GM21717 (cell line): ENCODE measurements at regions not wholly inside any gene's neighbourhood (a gene's known extent, or its start where the extent isn't known, plus 50 kb on each side); places are given as distances from the start of the nearest gene placed in this dataset.

Source experiments
- ATAC-seq: cut with Tn5 transposase; IDR thresholded peaks from one replicate; pipeline ENCODE4 v1.9.1; 2021; ENCODE audit warnings: mild to moderate bottlenecking, moderate library complexity; ENCODE audit not compliant: unreplicated experiment

GRCh38 chr10:65291286-65291685 lies 1634.5 kb upstream of the LRRTM3 start:
- ATAC-seq = no peak

GRCh38 chr10:65292551-65292950 lies 1633.3 kb upstream of the LRRTM3 start:
- ATAC-seq = no peak

- ATAC-seq = no peak
Observed at GRCh38 chr10:65294329-65294728, 1631.5 kb upstream of the LRRTM3 start.

GRCh38 chr10:65301181-65301580 lies 1624.7 kb upstream of the LRRTM3 start:
- ATAC-seq = no peak

- no peak for ATAC-seq
Observed at GRCh38 chr10:65306201-65306600, 1619.6 kb upstream of the LRRTM3 start.

- ATAC-seq = no peak
Observed at GRCh38 chr10:65312876-65313275, 1613.0 kb upstream of the LRRTM3 start.

GRCh38 chr10:65313406-65313805 lies 1612.4 kb upstream of the LRRTM3 start:
- ATAC-seq = no peak

GRCh38 chr10:65314253-65314652 lies 1611.6 kb upstream of the LRRTM3 start:
- ATAC-seq = no peak

GRCh38 chr10:65319493-65319892 lies 1606.3 kb upstream of the LRRTM3 start:
- no peak for ATAC-seq

- ATAC-seq = no peak
Observed at GRCh38 chr10:65320236-65321026, 1605.4 kb upstream of the LRRTM3 start.

GRCh38 chr10:65323802-65324201 lies 1602.0 kb upstream of the LRRTM3 start:
- ATAC-seq = no peak

- no peak for ATAC-seq
Observed at GRCh38 chr10:65325913-65326312, 1599.9 kb upstream of the LRRTM3 start.

- ATAC-seq = no peak
Observed at GRCh38 chr10:65328486-65328885, 1597.3 kb upstream of the LRRTM3 start.

GRCh38 chr10:65335311-65335710 lies 1590.5 kb upstream of the LRRTM3 start:
- ATAC-seq = no peak

- ATAC-seq = no peak
Observed at GRCh38 chr10:65340340-65340739, 1585.5 kb upstream of the LRRTM3 start.

- no peak for ATAC-seq
Observed at GRCh38 chr10:65341323-65341925, 1584.4 kb upstream of the LRRTM3 start.

- no peak for ATAC-seq
Observed at GRCh38 chr10:65342245-65342644, 1583.6 kb upstream of the LRRTM3 start.

- no peak for ATAC-seq
Observed at GRCh38 chr10:65346466-65346865, 1579.4 kb upstream of the LRRTM3 start.

- no peak for ATAC-seq
Observed at GRCh38 chr10:65348637-65349036, 1577.2 kb upstream of the LRRTM3 start.

- ATAC-seq = no peak
Observed at GRCh38 chr10:65350611-65351010, 1575.2 kb upstream of the LRRTM3 start.

- ATAC-seq = no peak
Observed at GRCh38 chr10:65355141-65355680, 1570.6 kb upstream of the LRRTM3 start.

- no peak for ATAC-seq
Observed at GRCh38 chr10:65358565-65358964, 1567.3 kb upstream of the LRRTM3 start.
